ENCODE measurements at regions not wholly inside any gene's neighbourhood (a gene's known extent, or its start where the extent isn't known, plus 50 kb on each side); places are given as distances from the start of the nearest gene placed in this dataset.

DNA sequence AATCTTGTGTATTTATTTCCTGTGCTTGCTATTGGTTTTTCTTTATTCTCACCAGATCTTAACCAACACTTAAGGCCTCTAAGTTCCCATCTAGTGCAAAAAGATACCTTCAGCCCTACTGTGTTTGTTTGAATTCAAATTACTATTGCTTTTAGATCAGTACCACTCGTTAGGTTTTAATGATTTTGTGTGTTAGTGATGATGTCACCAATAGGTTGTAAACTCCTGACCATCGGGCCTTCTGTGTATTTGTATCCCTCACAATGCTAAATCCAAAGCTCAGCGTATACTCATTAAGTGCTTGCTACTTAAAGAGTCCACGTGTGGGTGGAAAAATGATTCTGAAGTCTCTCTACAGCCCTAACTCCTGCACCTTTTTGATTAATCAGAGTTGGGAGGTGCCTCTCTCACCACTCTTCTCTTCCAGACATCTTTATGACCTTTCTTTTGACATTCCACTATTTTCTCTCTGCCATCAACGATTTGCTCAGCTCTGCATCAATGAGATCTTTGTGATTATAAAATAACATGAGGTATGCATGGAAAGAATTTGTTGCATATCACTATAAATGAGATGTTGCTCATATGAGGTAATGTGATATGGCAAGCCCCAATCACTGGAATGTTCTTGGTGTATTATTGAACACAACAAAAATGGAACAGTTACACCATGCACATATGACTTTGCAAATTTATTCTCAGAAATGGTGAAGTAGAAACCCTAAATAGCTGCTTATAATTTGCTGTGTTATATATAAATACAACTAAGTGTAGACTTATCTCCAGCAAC, 55.1 kb upstream of the LAMA2 start:
- Mint-ChIP-seq H3K27ac (no peak overlapping the region), H3K36me3 (ENCODE audit: insufficient read depth) (no peaks in the 10 kb centered on the region), H3K4me1 (ENCODE audit: low read depth in 2 of 2) (no peaks in the 10 kb centered on the region), H3K9me3 (no peaks in the 10 kb centered on the region), H3K4me3 (no peak overlapping the region), H3K27me3 (peaks cover 0 to 27% of the 10 kb centered on the region in 2 donors)
- no peak for DNase-seq
- ATAC-seq (replicated peaks): no peak

DNA sequence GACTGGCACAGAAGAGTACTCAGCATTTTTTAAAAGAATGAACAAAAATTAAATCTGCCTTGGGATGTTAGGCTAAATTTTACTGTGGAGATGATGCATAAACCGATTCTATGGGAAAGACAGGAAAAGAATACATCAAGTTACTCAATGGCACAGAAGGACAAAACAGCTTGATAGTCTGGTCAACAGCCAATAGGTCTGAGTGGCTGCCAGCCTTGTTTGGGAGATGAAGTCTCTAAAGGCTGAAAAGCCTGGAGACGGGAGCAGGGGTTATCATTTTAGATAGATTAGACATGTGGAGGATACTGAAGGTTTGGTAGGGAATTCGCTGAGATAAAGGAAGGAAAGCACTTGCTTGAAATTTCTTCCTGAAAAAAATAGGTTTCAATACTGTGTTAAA, 56.3 kb upstream of the LAMA2 start:
- peaks cover 0 to 27% of the 10 kb centered on the region in 2 donors for H3K27me3 Mint-ChIP-seq
- ATAC-seq (replicated peaks) (no peak), DNase-seq (no peak)
- H3K27ac Mint-ChIP-seq: no peak overlapping the region
- H3K4me1 Mint-ChIP-seq (ENCODE audit: low read depth in 2 of 2): no peaks in the 10 kb centered on the region
- no peaks in the 10 kb centered on the region for H3K9me3 Mint-ChIP-seq
- H3K4me3 Mint-ChIP-seq: no peak overlapping the region
- H3K36me3 Mint-ChIP-seq (ENCODE audit: insufficient read depth): no peaks in the 10 kb centered on the region

DNA sequence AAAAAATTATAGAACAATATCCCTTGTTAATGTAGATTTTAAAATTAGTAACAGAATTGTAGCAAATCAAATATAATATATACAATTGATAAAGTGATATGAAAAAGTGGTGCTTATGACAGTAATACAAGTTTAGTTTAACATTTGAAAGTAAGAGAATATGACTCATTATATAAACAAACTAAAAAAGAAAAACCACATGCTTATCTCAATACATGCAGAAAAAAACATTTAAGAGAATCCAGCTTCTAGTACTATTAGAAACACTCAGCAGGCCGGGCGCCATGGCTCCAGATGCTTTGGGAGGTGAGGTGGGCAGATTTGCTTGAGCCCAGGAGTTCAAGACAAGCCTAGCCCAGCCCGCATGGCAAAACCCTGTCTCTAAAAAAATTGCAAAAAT, 60.7 kb upstream of the LAMA2 start:
- no peaks in the 10 kb centered on the region for H3K36me3 Mint-ChIP-seq (ENCODE audit: insufficient read depth)
- no peak overlapping the region for H3K27ac Mint-ChIP-seq
- ATAC-seq (replicated peaks): no peak
- peaks cover 0 to 14% of the 10 kb centered on the region in 2 donors for H3K27me3 Mint-ChIP-seq
- H3K9me3 Mint-ChIP-seq: no peaks in the 10 kb centered on the region
- H3K4me1 Mint-ChIP-seq (ENCODE audit: low read depth in 2 of 2): no peaks in the 10 kb centered on the region
- H3K4me3 Mint-ChIP-seq: no peak overlapping the region
- DNase-seq: no peak

DNA sequence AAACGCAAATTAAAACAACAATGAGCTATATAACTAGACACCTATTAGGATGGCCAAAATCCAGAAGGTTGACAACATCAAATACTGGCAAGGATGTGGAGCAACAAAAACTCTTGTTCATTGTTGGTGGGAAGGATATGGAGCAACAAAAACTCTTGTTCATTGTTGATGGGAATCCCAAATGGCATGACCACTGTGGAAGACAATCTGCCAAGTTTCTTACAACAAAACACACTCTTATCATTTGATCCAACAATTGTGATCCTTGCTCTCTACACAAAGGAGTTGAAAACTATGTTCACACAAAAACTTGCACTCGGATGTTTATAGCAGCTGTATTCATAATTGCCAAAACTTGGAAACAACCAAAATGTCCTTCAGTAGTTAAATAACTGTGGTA, 61.8 kb upstream of the LAMA2 start:
- Mint-ChIP-seq H3K27ac (no peak overlapping the region), H3K36me3 (ENCODE audit: insufficient read depth) (no peaks in the 10 kb centered on the region), H3K27me3 (peaks cover 0 to 14% of the 10 kb centered on the region in 2 donors), H3K9me3 (no peaks in the 10 kb centered on the region), H3K4me3 (no peak overlapping the region), H3K4me1 (ENCODE audit: low read depth in 2 of 2) (no peaks in the 10 kb centered on the region)
- DNase-seq (no peak), ATAC-seq (replicated peaks) (no peak)

DNA sequence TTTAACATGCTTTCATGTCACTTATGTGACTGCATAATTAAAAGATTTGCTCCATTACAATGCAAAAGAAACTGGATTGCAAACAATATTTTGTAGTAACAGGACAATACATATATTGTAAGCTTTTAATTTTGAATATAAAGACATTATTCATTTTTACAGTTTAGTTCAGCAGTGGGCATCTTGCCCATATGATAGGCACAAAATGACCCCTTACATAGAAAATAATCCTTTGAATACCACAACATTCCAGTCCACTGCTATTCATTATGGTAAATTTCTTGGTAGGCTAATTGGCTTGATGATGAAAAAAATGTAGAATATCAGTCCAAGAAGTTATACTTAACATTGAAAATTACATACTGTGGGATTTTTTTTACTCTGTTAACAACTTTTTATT, 74.1 kb upstream of the LAMA2 start:
- peaks cover 0 to under 1% of the 10 kb centered on the region in 2 donors for H3K9me3 Mint-ChIP-seq
- no peak overlapping the region for H3K4me3 Mint-ChIP-seq
- no peaks in the 10 kb centered on the region for H3K36me3 Mint-ChIP-seq (ENCODE audit: insufficient read depth)
- H3K27ac Mint-ChIP-seq: no peak overlapping the region
- H3K27me3 Mint-ChIP-seq: no peaks in the 10 kb centered on the region
- DNase-seq (no peak), ATAC-seq (replicated peaks) (no peak)
- no peaks in the 10 kb centered on the region for H3K4me1 Mint-ChIP-seq (ENCODE audit: low read depth in 2 of 2)

DNA sequence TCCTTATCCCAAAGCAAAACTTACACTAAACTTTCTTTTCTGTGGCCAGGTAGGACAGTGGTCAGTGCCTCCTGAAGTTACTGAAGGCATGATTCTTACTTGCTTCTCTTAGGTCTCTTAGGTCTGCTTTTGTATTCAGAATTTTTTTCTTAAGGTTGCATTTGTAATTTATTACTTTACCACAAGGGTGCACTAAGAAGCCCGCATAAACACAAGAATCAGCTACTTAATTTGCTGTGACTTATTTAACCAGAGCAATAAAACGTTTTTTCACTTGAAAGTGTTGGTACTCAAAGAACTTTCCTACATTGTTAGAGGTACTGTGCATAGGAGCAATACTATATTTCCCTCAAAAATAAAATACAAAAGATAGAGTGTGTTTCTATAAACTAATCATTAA, 75.4 kb upstream of the LAMA2 start:
- no peak overlapping the region for H3K27ac Mint-ChIP-seq
- H3K27me3 Mint-ChIP-seq: no peaks in the 10 kb centered on the region
- H3K36me3 Mint-ChIP-seq (ENCODE audit: insufficient read depth): no peaks in the 10 kb centered on the region
- DNase-seq: no peak
- no peaks in the 10 kb centered on the region for H3K4me1 Mint-ChIP-seq (ENCODE audit: low read depth in 2 of 2)
- no peak overlapping the region for H3K4me3 Mint-ChIP-seq
- ATAC-seq (replicated peaks): no peak
- H3K9me3 Mint-ChIP-seq: no peaks in the 10 kb centered on the region

DNA sequence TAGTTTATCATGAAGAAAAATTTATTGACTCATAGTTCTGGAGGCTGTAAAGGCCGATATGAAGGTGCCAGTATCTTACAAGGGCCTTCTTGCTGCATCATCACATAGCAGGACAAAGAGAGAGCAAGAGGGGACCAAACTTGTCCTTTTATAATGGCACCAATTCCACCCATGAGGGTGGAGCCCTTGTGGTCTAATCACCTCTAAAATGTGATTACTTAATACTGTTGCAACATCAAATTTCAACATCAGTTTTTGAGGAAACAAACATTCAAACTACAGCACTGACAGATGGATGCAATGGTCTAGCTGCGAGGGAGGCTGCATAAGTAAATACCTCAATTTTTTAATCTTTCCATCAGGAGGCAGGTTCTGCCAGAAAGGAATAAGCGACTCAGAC, 76.7 kb upstream of the LAMA2 start:
- H3K9me3 Mint-ChIP-seq: no peaks in the 10 kb centered on the region
- H3K36me3 Mint-ChIP-seq (ENCODE audit: insufficient read depth): no peaks in the 10 kb centered on the region
- no peak overlapping the region for H3K4me3 Mint-ChIP-seq
- H3K27ac Mint-ChIP-seq: no peak overlapping the region
- DNase-seq (no peak), ATAC-seq (replicated peaks) (no peak)
- no peaks in the 10 kb centered on the region for H3K4me1 Mint-ChIP-seq (ENCODE audit: low read depth in 2 of 2)
- no peaks in the 10 kb centered on the region for H3K27me3 Mint-ChIP-seq

DNA sequence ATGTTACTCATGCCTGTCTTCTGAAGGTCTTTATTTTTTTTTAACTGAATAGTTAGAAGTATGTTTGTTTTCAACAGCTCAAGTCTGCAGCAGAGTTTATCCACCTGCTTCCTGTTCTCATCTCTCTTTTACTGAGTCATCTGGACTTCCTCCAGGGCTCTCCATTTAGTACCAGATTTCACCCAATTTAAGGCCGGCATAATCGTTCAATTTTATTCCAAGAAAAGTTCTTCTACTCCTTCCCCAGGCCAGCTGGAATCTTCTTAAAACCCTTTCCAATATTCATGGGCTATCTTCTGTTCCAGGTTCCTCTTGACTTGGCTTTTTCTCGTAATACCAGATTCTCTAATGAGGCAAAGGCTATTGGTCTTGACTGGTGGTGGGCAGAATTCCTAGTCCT, 79.0 kb upstream of the LAMA2 start:
- no peak for ATAC-seq (replicated peaks)
- DNase-seq: no peak
- Mint-ChIP-seq H3K27me3 (no peaks in the 10 kb centered on the region), H3K9me3 (no peaks in the 10 kb centered on the region), H3K27ac (no peak overlapping the region), H3K36me3 (ENCODE audit: insufficient read depth) (no peaks in the 10 kb centered on the region), H3K4me1 (ENCODE audit: low read depth in 2 of 2) (no peaks in the 10 kb centered on the region), H3K4me3 (no peak overlapping the region)

DNA sequence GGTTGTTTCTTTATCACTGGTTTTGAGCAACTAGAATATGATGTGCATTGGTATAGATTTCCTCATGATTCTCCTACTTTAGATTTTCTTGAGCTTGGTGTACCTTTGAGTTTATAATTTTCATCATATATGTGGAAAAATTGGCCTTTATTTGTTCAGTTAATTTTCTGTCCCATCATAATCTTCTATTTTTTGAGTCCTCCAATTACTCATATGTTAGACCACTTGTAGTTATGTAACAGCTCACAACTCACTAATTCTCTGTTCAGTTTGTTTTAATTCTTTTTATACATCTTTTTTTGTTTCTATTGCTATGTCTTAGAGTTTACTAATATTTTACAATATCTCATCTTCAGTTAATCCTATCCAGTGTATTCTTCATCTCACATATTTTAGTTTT, 81.3 kb upstream of the LAMA2 start:
- DNase-seq (no peak), ATAC-seq (replicated peaks) (no peak)
- Mint-ChIP-seq H3K36me3 (ENCODE audit: insufficient read depth) (no peaks in the 10 kb centered on the region), H3K4me3 (no peak overlapping the region), H3K27me3 (no peaks in the 10 kb centered on the region), H3K9me3 (no peaks in the 10 kb centered on the region), H3K4me1 (ENCODE audit: low read depth in 2 of 2) (no peaks in the 10 kb centered on the region), H3K27ac (no peak overlapping the region)

DNA sequence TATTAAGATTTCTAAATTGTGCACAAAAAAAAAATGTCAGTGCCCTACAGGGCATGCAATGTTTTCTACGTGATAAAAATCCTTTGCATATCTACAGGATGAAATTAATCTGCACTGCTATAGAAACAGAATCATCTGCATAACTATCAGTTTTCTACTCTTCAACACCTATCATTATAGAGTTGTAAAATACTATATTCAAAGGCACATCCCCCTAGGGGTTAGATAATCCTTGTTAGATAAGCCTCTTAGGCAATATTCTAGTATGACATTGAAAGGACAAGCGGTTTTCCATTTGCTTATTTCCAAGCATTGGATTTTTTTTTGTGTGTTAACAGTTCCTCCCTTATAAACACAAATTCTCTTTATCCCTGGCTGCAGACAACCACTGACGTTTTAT, 98.7 kb upstream of the LAMA2 start:
- ATAC-seq (replicated peaks): no peak
- no peaks in the 10 kb centered on the region for H3K36me3 Mint-ChIP-seq (ENCODE audit: insufficient read depth)
- DNase-seq: no peak
- H3K27ac Mint-ChIP-seq: no peak overlapping the region
- H3K27me3 Mint-ChIP-seq: no peaks in the 10 kb centered on the region
- no peaks in the 10 kb centered on the region for H3K4me1 Mint-ChIP-seq (ENCODE audit: low read depth in 2 of 2)
- H3K4me3 Mint-ChIP-seq: no peak overlapping the region
- H3K9me3 Mint-ChIP-seq: peaks cover 0 to 2% of the 10 kb centered on the region in 2 donors

DNA sequence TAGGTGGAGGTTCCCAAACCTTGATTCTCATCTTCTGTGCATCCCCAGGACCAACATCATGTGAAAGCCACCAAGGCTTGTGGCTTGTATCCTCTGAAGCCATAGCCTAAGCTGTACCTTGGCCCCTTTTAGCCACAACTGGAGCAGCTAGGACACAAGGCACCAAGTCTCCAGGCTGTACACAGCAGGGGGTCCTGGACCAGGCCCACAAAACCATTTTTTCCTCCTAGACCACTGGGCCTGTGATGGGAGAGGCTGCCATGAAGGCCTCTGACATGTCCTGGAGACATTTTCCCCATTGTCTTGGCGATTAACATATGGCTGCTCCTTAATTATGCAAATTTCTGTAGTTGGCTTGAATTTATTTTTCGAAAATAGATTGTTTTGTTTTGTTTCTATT, 114.8 kb upstream of the LAMA2 start:
- Mint-ChIP-seq H3K27me3 (peaks cover 0 to 6% of the 10 kb centered on the region in 2 donors), H3K36me3 (ENCODE audit: insufficient read depth) (no peaks in the 10 kb centered on the region), H3K9me3 (no peaks in the 10 kb centered on the region), H3K4me3 (no peak overlapping the region), H3K4me1 (ENCODE audit: low read depth in 2 of 2) (no peaks in the 10 kb centered on the region), H3K27ac (no peak overlapping the region)
- DNase-seq (no peak), ATAC-seq (replicated peaks) (no peak)

DNA sequence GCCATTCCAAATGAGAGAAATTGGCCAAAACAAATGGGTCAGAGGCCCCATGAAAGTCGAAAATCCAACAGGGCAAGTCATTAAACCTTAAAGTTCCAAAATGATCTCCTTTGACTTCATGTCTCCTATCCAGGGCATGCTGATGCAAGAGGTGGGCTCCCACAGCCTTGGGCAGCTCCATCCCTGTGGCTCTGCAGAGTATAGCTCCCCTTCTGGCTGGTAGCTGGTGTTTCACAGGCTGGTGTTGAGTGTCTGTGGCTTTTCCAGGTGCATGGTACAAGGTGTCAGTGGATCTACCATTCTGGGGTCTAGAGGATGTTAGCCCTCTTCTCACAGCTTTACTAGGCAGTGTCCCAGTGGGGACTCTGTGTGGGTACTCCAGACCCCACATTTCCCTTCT, 115.2 kb upstream of the LAMA2 start:
- H3K27ac Mint-ChIP-seq: no peak overlapping the region
- no peak for ATAC-seq (replicated peaks)
- no peaks in the 10 kb centered on the region for H3K4me1 Mint-ChIP-seq (ENCODE audit: low read depth in 2 of 2)
- peaks cover 3 to 6% of the 10 kb centered on the region in 2 donors for H3K27me3 Mint-ChIP-seq
- no peaks in the 10 kb centered on the region for H3K9me3 Mint-ChIP-seq
- no peaks in the 10 kb centered on the region for H3K36me3 Mint-ChIP-seq (ENCODE audit: insufficient read depth)
- DNase-seq: no peak
- H3K4me3 Mint-ChIP-seq: no peak overlapping the region

DNA sequence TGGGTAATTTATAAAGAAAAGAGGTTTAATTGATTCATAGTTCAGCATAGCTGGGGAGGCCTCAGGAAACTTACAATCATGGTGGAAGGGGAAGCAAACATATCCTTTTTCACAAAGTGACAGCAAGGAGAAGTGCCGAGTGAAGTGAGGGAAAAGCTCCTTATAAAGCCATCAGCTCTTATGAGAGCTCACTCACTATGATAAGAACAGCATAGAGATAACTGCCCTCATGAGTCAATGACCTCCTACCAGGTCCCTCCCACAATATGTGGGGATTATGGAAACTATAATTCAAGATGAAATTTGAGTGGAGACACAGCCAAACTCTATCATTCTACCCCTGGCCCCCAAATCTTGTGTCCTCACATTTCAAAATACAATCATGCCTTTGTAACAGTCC, 115.8 kb upstream of the LAMA2 start:
- no peak for DNase-seq
- no peaks in the 10 kb centered on the region for H3K4me1 Mint-ChIP-seq (ENCODE audit: low read depth in 2 of 2)
- no peak overlapping the region for H3K27ac Mint-ChIP-seq
- H3K4me3 Mint-ChIP-seq: no peak overlapping the region
- no peak for ATAC-seq (replicated peaks)
- H3K36me3 Mint-ChIP-seq (ENCODE audit: insufficient read depth): no peaks in the 10 kb centered on the region
- H3K27me3 Mint-ChIP-seq: peaks cover 6 to 9% of the 10 kb centered on the region in 2 donors
- no peaks in the 10 kb centered on the region for H3K9me3 Mint-ChIP-seq

DNA sequence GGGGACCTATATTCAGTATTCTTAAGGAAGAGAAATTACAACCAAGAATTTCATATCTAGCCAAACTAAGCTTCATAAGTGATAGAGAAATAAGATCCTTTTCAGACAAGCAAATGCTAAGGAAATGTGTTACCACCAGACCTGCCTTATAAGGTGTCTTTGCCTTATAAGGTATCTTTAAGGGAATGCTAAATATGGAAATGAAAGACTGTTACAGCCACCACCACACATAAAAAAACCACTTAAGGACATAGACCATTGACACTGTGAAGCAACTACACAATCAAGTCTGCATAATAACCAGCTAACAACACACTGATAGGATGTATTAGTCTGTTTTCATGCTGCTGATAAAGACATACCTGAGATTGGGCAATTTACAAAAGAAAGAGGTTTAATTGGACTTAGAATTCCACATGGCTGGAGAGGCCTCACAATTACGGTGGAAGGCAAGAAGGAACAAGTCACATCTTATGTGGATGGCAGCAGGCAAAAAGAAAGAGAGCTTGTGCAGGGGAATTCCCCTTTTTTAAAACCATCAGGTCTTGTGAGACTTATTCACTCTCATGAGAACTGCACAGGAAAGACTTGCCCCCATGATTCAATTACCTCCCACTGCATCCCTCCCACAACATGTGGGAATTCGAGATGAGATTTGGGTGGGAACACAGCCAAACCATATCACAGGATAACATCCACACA, 119.2 kb upstream of the LAMA2 start:
- ATAC-seq (replicated peaks): no peak

More for the DNA sequence above, 119.2 kb upstream of the LAMA2 start:
- Mint-ChIP-seq H3K4me3 (no peak overlapping the region), H3K4me1 (ENCODE audit: low read depth in 2 of 2) (no peaks in the 10 kb centered on the region), H3K36me3 (ENCODE audit: insufficient read depth) (no peaks in the 10 kb centered on the region), H3K9me3 (peaks cover 0 to 3% of the 10 kb centered on the region in 2 donors), H3K27ac (no peak overlapping the region), H3K27me3 (peaks cover 6 to 15% of the 10 kb centered on the region in 2 donors)
- no peak for DNase-seq
